PC-3 (cell line): ENCODE measurements at regions not wholly inside any gene's neighbourhood (a gene's known extent, or its start where the extent isn't known, plus 50 kb on each side); places are given as distances from the start of the nearest gene placed in this dataset.
"Not testable (repeated sequence)": the region's sequence is repeated elsewhere in the genome, so short reads cannot be mapped to it uniquely, and the experiment has no call there.

Source experiments
- ATAC-seq: fragments of 200-7000 bp; cut with Tn5 transposase; 2 replicates; pipeline ENCODE4 v1.9.1; 2020; ENCODE audit warnings: mild to moderate bottlenecking, moderate library complexity
- BruUV-seq: library from RNA; stranded (reverse); fragments of 400-500 nt; replicated peaks from 2 replicates; lab custom pipeline; 2021; lab: Mats Ljungman, UMichigan
- CTCF ChIA-PET: fragments of 300-600 bp; sonication (Branson Sonifier 250); formaldehyde crosslinking; loops from one replicate; lab custom pipeline; 2022; ENCODE audit warnings: antibody characterized with exemption; lab: Charles Lee
- POLR2A ChIA-PET: fragments of 300-600 bp; sonication (Branson Sonifier 250); formaldehyde crosslinking; loops from one replicate; lab custom pipeline; 2022; ENCODE audit warnings: antibody characterized with exemption; ENCODE audit not compliant: unreplicated experiment; lab: Charles Lee
- DNase-seq: peaks from one replicate; pipeline ENCODE4 v3.0.0-alpha.2; 2015
- H2AFZ ChIP-seq: fragments of 300-600 bp; sonication (generic); 2 replicates; pipeline ENCODE4 v1.6.0; 2016; ENCODE audit warnings: antibody characterized with exemption, low read length
- H3F3A ChIP-seq: fragments of 300-600 bp; sonication (generic); one replicate; pipeline ENCODE4 v1.6.0; 2017; ENCODE audit warnings: antibody characterized with exemption, low read length, control low read depth, mild to moderate bottlenecking; ENCODE audit not compliant: unreplicated experiment
- H3K27ac ChIP-seq: fragments of 300-600 bp; sonication (generic); 2 replicates; pipeline ENCODE4 v1.5.1; 2016; ENCODE audit warnings: mild to moderate bottlenecking, low read length
- H3K27me3 ChIP-seq: fragments of 300-600 bp; sonication (generic); 2 replicates; pipeline ENCODE4 v1.6.1; 2016; ENCODE audit warnings: low read length, mixed read lengths
- H3K36me3 ChIP-seq: fragments of 300-600 bp; sonication (generic); 2 replicates; pipeline ENCODE4 v1.6.1; 2016; ENCODE audit warnings: low read depth, mixed run types, low read length, mixed read lengths
- H3K4me1 ChIP-seq: fragments of 300-600 bp; sonication (generic); 2 replicates; pipeline ENCODE4 v1.5.1; 2016; ENCODE audit warnings: low read length; ENCODE audit not compliant: insufficient read depth
- H3K4me2 ChIP-seq: fragments of 300-600 bp; sonication (generic); 2 replicates; pipeline ENCODE4 v1.6.0; 2016; ENCODE audit warnings: low read length
- H3K4me3 ChIP-seq: fragments of 300-600 bp; sonication (generic); 2 replicates; pipeline ENCODE4 v1.5.1; 2016; ENCODE audit warnings: mild to moderate bottlenecking, low read length, mixed read lengths
- H3K79me2 ChIP-seq: fragments of 300-600 bp; sonication (generic); 2 replicates; pipeline ENCODE4 v1.6.1; 2017; ENCODE audit warnings: low read length, mixed read lengths
- H3K9ac ChIP-seq: fragments of 300-600 bp; sonication (generic); 2 replicates; pipeline ENCODE4 v1.6.0; 2016; ENCODE audit warnings: mild to moderate bottlenecking, low read length
- H3K9me2 ChIP-seq: fragments of 300-600 bp; sonication (generic); replicated peaks from 2 replicates; pipeline ENCODE4 v1.6.1; 2016; ENCODE audit warnings: mixed run types, low read length, mixed read lengths
- H3K9me3 ChIP-seq: fragments of 300-600 bp; sonication (generic); 2 replicates; pipeline ENCODE4 v1.6.1; 2016; ENCODE audit warnings: low read length, mixed read lengths
- H4K20me1 ChIP-seq: fragments of 300-600 bp; sonication (generic); 2 replicates; pipeline ENCODE4 v1.6.1; 2016; ENCODE audit warnings: low read length, mixed read lengths
- CTCF ChIP-seq: fragments of 300-600 bp; sonication (generic); conservative IDR thresholded peaks from 2 replicates; pipeline ENCODE4 v1.5.1; 2017; ENCODE audit warnings: antibody characterized with exemption, low read depth, mild to moderate bottlenecking, low read length
- EZH2 ChIP-seq: fragments of 300-600 bp; sonication (generic); IDR thresholded peaks from one replicate; pipeline ENCODE4 v1.6.1; 2017; ENCODE audit warnings: antibody characterized with exemption, mild to moderate bottlenecking, low read length; ENCODE audit not compliant: unreplicated experiment
- EZH2phosphoT487 ChIP-seq: fragments of 300-600 bp; sonication (generic); IDR thresholded peaks from 2 replicates; pipeline ENCODE4 v1.6.1; 2018; ENCODE audit warnings: mild to moderate bottlenecking, antibody characterized with exemption, low read length, borderline replicate concordance
- intact Hi-C: fragments of 100-400 bp; cut with micrococcal nuclease; formaldehyde crosslinking; loops from 2 replicates; pipeline ENCODE4 v1.9.0; 2023

- TF ChIP-seq EZH2 = no peak
- no peak for TF ChIP-seq EZH2phosphoT487
- no peak for TF ChIP-seq CTCF
- H3K79me2 ChIP-seq = no peaks in the 10 kb centered on the region
- ChIA-PET CTCF (no interaction called here), POLR2A (no interaction called here)
- H2AFZ ChIP-seq = no peak overlapping the region
- H3K4me1 ChIP-seq = no peaks in the 10 kb centered on the region
- intact Hi-C loops = no loop called here
- no peaks in the 10 kb centered on the region for H4K20me1 ChIP-seq
- no peak overlapping the region for H3K4me3 ChIP-seq
- no peaks in the 10 kb centered on the region for H3K9me2 ChIP-seq
- H3K27me3 ChIP-seq = peaks cover 40% of the 10 kb centered on the region
- no peaks in the 10 kb centered on the region for H3F3A ChIP-seq
- H3K27ac ChIP-seq = no peak overlapping the region
- no peaks in the 10 kb centered on the region for H3K36me3 ChIP-seq
- DNase-seq (no peak), ATAC-seq (no peak)
- no TSS peak for BruUV-seq
- H3K4me2 ChIP-seq = no peak overlapping the region
- no peak overlapping the region for H3K9ac ChIP-seq
- H3K9me3 ChIP-seq = no peaks in the 10 kb centered on the region
These were observed 68.4 kb upstream of the EEF1E1 start for GRCh38 chr6:8170754-8171153.

GRCh38 chr6:8170245-8170644, 67.9 kb upstream of the EEF1E1 start:
- CTCF ChIA-PET = no interaction called here
- POLR2A ChIA-PET = no interaction called here
- no peaks in the 10 kb centered on the region for H3K9me2 ChIP-seq
- H3K9me3 ChIP-seq = no peaks in the 10 kb centered on the region
- BruUV-seq = no TSS peak
- H3K9ac ChIP-seq = no peak overlapping the region
- no peak overlapping the region for H3K4me2 ChIP-seq
- TF ChIP-seq EZH2phosphoT487 = no peak
- no peak for TF ChIP-seq EZH2
- no peak for TF ChIP-seq CTCF
- H4K20me1 ChIP-seq = no peaks in the 10 kb centered on the region
- H3F3A ChIP-seq = no peaks in the 10 kb centered on the region
- H3K27ac ChIP-seq = no peak overlapping the region
- ATAC-seq = no peak
- no peak overlapping the region for H2AFZ ChIP-seq
- H3K4me3 ChIP-seq = no peak overlapping the region
- intact Hi-C loops = no loop called here
- no peaks in the 10 kb centered on the region for H3K4me1 ChIP-seq
- H3K79me2 ChIP-seq = no peaks in the 10 kb centered on the region
- H3K36me3 ChIP-seq = no peaks in the 10 kb centered on the region
- peak; percentile 10 for DNase-seq
- H3K27me3 ChIP-seq = peaks cover 41% of the 10 kb centered on the region

GRCh38 chr6:8166156-8166555, 63.8 kb upstream of the EEF1E1 start:
- Histone ChIP-seq H3K9ac (no peak overlapping the region), H3K9me2 (no peaks in the 10 kb centered on the region), H3K9me3 (no peaks in the 10 kb centered on the region), H2AFZ (no peak overlapping the region), H3K27me3 (peaks cover 35% of the 10 kb centered on the region), H3K79me2 (no peaks in the 10 kb centered on the region), H3K27ac (no peak overlapping the region), H3K36me3 (no peaks in the 10 kb centered on the region), H3K4me2 (no peak overlapping the region), H3K4me1 (no peaks in the 10 kb centered on the region), H3F3A (no peaks in the 10 kb centered on the region), H3K4me3 (no peak overlapping the region), H4K20me1 (no peaks in the 10 kb centered on the region)
- ChIA-PET POLR2A (no interaction called here), CTCF (interaction anchor here (0.7 kb wide), 1 partner anchor 109 kb away, joined by 3 read pairs; no protein-coding TSS in a partner anchor)
- DNase-seq (no peak), ATAC-seq (no peak)
- no TSS peak for BruUV-seq
- TF ChIP-seq EZH2phosphoT487 = no peak
- no peak for TF ChIP-seq CTCF
- no peak for TF ChIP-seq EZH2
- intact Hi-C loops = no loop called here

DNA sequence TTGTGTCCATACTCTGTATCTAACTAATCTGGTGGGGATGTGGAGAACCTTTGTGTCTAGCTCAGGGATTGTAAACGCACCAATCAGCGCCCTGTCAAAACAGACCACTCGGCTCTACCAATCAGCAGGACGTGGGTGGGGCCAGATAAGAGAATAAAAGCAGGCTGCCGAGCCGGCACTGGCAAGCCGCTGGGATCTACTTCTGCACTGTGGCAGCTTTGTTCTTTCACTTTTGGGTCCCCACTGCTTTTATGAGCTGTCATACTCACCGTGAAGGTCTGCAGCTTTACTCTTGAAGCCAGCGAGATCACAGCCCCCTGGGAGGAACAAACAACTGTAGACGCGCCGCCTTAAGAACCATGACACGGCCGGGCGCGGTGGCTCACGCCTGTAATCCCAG, 62.7 kb upstream of the EEF1E1 start:
- POLR2A ChIA-PET, BruUV-seq, intact Hi-C loops, H3K27ac ChIP-seq, H3K36me3 ChIP-seq, H3K9me3 ChIP-seq, H3K4me2 ChIP-seq, H3K79me2 ChIP-seq, DNase-seq, H3K9ac ChIP-seq, H4K20me1 ChIP-seq, H3K4me1 ChIP-seq, CTCF ChIA-PET, H3K4me3 ChIP-seq, H3K9me2 ChIP-seq, ATAC-seq, H2AFZ ChIP-seq, H3F3A ChIP-seq: not testable (repeated sequence)
- peaks cover 42% of the 10 kb centered on the region for H3K27me3 ChIP-seq

- BruUV-seq, H3F3A ChIP-seq, H3K9me2 ChIP-seq, H3K79me2 ChIP-seq, H3K4me3 ChIP-seq, ATAC-seq, H4K20me1 ChIP-seq, H3K9ac ChIP-seq, H3K27ac ChIP-seq, intact Hi-C loops, H3K4me2 ChIP-seq, H3K9me3 ChIP-seq, DNase-seq, H3K4me1 ChIP-seq, CTCF ChIA-PET, POLR2A ChIA-PET, H3K36me3 ChIP-seq, H2AFZ ChIP-seq: not testable (repeated sequence)
- H3K27me3 ChIP-seq = peaks cover 46% of the 10 kb centered on the region
These were observed 61.9 kb upstream of the EEF1E1 start for GRCh38 chr6:8164281-8164680.
